KG1 (cell line): ENCODE measurements at regions not wholly inside any gene's neighbourhood (a gene's known extent, or its start where the extent isn't known, plus 50 kb on each side); places are given as distances from the start of the nearest gene placed in this dataset.

Source experiments
- DNase-seq: peaks from one replicate; lab custom pipeline; 2025; lab: John Stamatoyannopoulos, UW

DNA sequence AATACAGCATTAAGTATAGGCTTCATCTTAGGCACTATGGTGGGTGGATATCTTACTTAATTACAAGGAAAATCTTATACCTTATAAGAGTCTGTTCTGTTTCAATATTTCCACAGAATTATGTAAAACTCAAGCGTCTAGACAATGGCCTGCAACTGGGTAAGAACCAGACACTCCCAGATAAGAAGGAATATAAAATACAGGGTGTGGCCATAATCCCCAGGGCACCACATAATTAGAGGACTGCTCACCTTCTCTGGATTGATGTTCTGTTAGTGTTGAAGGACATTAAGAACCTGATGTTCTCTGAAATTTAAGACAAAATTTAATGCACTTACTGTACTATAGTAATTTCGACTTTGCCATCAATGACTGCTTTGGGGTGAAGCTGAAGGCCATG is 198.2 kb upstream of the ARSJ start:
- DNase-seq, result no peak

DNA sequence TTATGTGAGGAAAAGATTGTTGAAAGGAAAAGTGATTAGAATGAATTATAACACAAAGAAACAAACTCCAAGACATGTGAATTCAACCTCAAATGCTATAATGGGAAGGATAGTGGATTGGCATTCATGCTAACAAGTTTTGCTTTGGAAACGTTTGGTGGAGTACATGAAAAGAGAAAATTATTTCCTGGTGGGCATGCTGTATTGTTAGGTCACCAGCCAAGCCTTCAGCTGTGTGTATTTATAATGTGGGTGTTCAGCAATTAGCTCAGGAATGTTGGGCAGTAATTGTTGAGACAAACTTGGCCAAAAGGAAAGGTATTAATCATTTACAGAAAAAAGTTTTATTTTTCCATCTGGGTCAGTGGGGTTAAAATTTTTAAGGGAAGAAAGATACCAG is 198.9 kb upstream of the ARSJ start:
- no peak for DNase-seq

DNA sequence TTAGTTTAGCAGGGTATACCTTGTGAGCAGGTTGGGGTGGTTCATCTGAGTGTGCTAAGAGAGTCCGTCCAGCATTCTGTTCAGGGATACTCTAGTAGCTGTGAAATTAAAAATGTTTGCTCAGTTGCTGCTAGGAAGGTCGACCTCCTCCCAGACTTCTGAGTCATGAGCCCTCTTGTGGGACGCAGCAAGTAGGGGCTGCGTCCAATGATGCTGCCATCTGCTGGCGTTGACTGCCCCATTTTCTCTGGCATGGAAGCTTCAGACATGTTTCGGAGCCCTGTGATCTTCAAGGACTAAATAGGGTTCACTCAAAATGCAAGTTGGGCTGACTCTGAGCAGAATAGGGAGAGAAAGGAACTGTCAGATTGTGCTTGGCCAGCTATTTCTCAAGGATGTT is 201.0 kb upstream of the ARSJ start:
- no peak for DNase-seq

DNA sequence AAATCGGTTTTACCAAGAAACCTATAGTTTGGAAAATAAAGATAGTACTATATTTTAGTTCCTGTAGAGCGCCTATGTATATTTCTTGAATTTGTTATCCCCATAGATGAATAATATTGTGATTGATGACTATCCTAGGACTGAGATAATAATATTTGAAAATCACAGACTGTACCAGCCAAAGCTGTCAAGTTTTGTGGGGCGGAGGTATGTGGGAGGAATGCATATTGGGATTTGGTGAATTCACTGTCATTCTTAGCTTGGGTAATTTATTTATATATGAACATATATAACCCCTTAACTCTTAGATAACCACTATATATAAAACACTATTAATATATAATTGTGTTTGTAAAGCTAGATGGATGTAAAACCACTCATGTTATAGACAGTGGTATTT is 205.5 kb upstream of the ARSJ start:
- DNase-seq, result no peak

DNA sequence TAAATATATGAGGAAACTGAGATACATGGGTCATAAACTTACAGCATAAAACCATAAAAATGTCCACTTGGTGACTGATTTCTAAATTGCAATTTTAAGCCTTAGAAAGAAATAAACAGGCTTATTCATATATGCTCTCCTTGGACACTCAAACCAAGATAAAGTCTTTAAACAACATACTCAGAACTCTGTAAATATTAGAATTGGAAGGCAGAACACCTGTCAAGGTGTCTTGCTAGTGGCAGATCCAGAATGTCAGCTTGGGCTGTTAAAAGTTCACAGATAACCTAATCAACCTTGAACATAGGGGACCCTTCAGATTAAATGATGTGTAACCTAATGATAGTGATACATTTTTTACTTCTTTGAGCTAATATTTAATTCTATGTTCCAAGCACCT is 208.1 kb upstream of the ARSJ start:
- DNase-seq, result no peak

DNA sequence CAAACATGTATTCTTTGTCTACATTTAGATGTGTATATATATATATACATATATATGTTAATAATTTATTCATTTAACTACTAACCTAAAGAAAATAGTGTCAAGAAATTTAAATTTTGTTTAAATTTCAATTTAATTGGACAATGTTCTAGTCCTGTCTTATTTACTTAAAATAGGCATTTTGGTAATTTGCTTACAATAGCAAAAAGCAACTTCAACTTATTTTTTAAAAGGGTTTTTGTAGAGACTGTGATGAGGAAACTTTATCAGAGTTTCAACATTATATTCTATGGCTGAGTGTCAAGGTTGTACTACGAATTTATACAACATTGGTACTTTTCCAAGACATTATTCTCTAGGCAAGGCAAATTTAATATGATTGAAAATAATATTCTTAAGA is 212.0 kb upstream of the ARSJ start:
- no peak for DNase-seq

DNA sequence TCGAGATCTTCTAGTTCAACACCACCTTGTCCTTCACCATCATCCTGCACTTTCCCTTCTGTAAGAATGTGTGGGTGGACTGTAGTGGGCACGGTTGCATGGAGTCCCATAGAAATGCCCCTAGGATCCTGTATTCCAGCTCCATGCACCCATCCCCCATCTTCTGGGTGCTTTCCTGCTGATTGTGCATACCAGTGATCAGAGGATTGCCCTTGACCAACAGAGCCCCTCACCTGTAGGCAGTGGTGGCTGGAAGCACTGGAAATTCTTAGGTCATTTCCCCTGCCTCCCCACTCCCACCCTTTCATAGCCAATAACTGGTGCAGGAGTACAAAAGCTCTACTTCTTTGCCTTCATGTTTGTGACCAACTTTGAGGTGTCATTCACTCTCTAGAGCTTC is 213.4 kb upstream of the ARSJ start:
- DNase-seq, result no peak

DNA sequence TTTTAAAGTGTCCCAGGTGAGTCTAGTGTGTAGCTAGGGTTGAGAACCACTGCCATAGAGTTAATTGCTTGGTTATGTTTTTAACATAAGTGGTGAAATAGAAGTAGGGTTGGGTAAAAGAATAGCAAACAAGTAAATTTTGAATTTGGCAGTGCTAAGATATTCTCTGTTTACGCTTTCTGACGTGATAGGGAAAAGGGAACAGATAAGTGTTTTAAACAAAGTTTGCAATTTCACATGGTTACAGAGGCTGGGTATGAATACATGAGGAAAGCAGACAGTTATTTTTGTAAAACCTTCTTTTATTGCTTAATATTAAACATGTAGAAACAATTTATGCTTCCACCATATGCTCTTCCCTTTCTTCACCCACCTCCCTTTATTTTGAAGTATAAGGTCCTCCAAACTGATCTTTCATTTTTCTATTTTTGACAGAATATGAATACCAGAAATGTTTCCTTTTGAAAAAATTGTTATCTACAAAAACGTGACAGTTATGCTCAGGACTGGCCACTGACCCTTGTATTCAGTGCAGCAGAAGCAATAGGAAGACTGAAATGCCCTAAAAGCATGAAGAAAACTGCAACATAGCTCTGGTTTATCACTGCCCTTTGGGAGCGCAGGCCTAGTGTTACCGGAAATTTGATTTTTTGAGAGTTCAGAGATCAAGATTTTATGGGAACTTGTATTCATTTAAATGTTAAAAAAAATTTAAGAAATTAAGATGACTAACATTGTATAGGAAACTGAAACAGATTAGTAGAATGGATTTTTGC is 214.4 kb upstream of the ARSJ start:
- no peak for DNase-seq

DNA sequence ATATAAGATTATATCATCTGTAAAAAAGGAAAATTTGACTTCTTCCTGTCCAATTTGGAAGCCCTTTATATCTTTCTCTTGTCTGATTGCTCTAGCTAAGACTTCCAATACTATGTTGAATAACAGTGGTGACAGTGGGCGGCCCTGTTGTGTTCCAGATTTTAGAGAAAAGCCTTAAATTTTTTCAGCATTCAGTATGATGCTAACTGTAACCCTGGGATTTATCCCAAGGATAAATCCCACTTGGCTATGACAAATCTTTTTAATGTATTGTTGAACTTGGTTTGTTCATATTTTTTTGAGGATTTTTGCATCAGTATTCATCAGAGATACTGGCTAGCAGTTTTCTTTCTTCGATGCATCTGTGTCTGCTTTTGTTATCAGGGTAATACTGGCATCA is 217.2 kb upstream of the ARSJ start:
- no peak for DNase-seq

DNA sequence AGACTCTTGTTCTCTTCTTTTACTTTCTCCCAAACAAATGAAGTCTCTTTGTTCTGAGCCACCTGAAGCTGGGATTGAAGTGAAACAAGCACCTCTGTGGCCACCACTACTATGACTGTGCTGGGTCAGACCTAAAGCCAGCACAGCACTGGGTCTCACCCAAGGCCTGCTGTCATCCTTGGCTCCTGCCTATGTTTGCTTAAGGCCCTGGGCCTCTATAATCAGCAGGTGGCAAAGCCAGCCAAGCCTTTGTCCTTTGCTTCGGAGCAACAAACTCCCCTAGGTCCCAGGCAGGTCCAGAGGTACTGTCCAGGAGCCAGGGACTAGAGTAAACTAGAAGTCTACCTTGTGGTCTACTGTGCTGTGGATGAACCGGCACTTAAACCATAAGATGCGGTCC is 220.6 kb upstream of the ARSJ start:
- DNase-seq, result no peak

DNA sequence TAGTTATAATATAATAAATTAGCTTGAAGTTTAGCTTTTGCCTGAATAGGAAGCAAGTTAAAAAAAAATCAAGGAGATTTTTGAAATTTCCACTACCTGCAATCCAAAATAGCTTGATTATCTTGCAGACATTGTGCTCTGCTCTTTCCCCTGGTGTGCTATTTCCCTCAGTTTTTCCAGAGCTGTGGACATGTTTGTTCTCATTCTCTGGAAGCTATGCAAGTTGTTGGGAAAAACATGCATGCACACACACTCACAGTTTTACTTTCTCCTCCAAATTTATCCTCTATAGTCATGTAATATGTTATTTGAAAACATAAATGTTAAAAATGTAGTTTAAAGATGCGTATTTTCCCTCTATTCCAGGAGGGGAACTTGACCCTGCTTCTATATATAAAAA is 225.8 kb upstream of the ARSJ start:
- DNase-seq, result no peak

DNA sequence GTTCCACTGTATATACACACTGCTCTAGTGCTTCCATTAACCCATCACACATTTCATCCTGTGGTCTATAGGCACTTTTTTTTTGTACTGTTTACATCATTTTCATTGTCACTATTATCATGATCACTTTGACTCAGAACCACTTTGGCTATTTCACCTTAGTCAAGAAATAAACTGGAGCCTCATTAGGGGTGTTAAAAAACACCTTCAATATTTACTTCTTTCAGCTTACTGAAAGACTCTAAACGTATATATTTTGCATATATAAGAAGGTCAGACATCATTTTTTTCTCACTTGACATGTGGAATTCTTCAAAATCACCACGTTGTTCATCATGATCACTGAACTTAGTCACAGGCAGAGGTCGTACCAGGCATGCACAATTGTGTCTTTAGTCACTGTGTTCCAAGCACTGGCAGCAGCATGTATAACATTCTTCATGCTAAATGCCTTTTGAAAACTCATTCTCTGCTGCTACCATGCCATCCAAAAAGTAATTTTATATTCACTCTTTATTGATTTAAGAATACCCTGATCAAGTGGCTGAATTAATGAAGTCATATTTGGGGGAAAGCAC is 229.2 kb upstream of the ARSJ start:
- DNase-seq, result no peak

DNA sequence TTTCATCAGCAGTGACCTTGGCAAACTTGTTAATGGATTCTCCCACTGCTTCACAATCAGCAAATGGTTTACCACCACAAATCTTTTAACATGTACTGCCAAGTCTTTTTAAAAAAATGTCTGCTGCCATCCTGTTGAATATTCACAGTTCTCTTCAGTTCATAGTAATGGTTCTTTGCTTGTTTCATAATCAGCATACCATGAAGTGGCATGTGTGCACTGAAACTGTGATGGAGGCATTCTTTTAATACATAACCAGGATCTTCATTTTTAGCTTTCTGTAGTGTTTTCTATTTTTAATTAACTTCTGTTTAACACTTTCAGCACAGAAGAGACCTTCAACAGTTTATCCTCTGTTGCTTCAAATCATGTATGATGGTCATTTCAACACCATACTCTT is 230.1 kb upstream of the ARSJ start:
- DNase-seq, result no peak

DNA sequence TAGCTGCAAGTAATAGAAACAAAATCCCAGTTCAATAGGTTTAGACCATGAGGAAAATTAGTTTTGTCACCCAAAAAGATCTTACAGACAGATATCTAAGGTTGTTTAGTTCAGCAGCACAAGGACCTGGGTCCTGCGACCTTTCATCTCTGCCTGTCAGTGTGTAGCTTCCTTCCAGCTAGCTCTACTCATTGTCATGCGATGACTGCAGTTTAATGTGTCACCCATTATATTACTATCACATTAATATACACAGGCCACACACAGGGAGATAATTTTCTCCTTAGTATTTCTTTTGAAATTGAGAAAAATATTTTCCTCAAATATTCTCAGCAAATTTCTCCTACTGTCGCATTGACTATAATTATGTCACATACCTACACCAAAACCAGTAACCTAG is 232.1 kb upstream of the ARSJ start:
- no peak for DNase-seq

DNA sequence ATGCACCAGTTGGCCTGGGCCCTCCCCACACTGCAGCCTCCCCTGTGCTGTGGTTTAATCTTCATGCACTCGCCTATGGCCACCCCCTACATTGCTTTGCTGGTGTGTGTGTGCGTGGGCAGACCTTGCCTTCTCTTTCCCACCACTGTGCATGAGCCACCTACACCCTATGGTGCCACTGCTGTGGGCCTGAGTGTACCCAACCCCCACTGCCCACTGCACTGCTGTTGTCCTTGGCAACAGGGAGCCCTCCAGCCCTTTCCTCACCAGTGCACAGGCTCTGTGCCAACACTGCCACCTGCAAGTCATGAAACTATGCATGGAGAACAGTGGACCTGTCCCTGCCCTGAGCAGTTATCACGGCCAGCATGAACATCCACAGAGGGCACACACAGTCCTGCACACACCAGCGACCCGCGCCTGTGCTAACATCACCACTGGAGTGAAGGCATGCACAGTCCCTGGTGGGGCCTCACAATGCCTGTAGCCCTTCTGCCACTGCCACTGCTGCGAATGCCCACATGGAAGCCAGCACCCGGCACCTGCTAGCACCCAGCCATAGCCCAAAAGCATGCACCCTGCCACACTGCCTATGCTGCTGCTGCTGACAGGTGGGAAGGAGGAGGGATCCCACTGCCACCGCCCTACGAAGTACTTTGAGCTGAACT is 237.8 kb upstream of the ARSJ start:
- DNase-seq, result no peak

DNA sequence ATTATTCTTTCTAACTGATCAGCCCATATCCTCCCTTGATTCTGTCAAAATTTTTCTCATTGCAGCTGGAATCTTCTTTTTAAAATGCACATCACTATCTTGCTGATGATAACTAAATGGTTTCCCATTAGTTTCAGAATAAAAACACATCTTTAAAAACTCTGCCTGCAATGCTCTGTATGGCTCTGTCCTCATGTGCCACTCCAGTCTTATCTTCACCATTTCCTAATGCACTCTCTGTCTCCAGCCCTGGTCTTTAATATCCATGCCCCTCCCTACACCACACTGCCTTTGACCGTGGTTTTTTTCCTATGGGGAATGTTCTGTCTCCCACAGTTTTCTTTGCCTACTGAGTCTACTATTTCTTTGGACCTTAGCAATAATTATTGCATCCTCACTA is 244.1 kb upstream of the ARSJ start:
- no peak for DNase-seq

DNA sequence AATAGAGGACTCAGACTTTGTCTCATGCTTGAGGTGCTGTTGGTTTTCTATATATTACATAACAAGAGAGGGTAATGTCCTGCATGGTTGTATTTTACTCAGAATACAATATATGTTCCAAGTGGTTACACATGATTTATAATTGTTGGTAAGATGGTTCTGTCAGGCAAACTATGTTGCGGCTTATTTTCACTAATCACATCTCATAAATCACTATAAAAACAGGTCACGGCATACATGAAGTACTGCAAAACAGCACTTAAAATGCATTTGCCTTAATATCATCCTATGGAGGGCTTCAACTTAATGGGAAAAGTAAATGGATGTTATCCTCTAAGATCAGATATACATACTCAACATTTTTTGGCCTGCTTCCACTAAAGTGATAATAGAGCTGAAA is 246.0 kb upstream of the ARSJ start:
- DNase-seq, result no peak

DNA sequence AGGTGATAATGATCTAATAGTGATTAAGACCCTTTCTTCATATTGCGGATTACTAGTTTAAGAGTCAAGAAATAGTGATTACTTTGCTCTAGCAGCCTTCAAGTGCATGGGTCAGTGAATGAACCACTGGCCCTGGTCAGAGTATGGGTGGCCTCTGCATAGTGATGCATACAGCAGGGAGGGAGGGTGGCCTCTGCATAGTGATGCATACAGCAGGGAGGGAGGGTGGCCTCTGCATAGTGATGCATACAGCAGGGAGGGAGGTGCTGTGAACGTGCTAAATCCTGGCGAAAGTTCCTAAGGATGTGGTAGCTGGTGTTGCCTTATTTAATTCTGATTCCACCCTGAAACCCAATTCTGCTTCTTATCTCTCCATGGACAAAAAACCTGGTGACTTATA is 246.7 kb upstream of the ARSJ start:
- no peak for DNase-seq

DNA sequence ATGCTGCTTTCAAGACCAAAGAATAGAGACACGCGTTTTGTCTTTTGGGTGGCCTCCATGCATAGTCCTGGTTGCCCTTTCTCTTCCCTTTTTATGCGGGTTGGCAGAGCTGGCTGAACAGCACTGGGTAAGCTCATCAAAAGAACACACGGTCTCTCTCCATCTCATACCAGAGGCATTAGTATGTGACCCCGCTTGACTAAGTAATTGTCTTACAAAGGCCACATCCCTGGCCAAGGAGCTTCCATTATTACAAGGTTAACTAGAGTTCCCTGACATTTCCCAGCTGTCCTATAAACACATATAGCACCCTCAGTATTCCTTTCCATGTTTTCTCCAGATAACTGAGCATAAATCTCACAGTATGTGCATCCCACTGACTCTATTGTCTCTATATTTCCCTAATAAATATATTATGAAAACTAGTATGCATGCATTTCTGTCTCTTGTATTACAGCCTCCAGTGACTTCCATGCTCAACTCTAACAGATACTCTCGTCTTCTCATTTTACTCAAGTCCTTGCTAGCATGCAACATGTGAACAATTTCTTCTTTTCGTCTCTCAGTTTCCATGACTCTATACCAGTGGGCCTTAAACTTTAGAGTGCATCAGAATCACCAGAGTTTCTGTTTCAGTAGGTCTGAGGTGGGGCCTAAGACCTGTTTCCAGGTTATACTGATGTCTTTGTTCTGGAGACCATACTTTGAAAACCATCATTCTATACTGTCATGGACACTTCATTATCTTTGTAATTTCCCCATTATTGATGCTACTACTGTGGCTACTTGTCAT is 247.7 kb upstream of the ARSJ start:
- DNase-seq, result no peak

DNA sequence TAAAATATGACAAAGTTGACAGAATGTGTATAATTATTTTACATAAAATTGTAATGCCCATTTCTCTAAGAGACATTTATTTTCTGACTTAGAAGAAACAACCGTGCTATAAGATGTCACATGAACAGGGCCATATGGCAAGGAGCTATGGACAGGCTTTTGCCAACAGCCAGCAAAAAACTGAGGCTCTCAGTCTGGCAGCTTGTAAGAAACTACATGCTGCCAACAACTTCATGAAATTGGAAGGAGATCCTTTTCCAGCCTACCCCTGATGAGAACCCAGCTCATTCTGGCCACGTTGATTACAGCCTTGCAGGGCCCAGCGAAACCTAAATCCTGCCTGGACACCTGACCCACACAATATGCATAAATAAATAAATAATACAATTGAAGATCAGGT is 250.3 kb upstream of the ARSJ start:
- no peak for DNase-seq

DNA sequence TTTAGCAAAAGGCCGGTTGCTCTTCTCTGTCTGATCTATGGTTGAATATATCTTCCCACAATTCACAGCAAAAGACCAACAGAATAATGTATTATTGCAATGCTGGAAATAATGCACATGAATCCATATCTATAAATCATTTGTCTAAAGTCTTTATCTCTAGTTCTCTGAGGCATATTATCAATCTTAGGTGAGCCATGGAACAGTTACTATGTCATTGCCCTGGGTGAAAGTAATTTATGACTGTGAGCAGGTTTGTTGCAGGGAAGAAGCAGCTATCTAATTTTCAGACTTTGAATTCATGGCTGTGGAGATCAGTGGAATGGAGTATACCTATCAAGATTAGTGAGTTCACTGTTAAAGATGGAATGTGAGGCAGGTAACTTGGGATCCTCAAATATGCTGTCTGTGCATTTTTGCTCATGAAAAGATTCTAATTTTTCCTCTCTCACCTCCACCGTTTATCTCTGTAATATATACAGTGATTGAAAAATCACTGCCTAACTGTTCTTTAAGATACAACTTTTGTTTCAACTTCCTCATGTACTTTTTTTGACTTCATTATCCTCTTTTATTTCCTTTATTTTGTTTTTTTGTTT is 256.8 kb upstream of the ARSJ start:
- no peak for DNase-seq

DNA sequence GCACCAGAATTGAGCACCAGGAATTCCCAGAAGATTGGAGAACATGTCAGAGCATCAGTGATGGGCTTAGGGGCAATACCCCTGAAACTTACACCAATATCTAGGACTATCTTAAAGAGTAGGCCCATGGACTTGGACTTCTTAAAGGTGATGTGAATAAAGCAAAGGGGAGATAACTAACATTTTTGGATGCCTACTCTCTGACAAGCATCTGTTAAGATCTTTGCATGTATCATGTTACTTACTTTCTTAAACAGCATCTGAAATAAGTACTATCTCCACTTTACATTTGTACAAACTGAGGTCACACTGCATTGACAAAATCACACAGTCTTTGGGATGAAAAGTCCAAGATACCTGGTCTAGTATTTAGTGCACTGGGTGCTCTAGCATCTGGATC is 258.6 kb upstream of the ARSJ start:
- no peak for DNase-seq

DNA sequence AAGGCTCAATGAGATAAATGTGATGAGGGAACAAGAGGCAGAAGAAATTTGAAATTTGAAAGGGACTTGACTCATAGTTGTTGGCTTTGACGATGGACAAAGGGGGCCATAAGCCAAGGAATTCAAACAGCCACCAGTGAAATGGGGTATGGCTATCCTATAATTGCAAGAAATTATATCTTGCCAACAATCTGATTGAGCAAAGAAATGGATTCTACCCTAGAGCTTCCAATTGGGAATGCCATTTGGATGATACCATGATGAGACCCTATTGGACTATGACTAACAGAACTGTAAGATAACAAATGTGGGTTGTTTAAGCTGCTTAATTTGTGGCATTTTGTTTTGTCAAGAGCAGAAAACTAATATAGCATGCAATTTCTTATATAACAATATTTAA is 270.1 kb upstream of the ARSJ start:
- no peak for DNase-seq
